ENCODE measurements at regions not wholly inside any gene's neighbourhood (a gene's known extent, or its start where the extent isn't known, plus 50 kb on each side); places are given as distances from the start of the nearest gene placed in this dataset.

DNA sequence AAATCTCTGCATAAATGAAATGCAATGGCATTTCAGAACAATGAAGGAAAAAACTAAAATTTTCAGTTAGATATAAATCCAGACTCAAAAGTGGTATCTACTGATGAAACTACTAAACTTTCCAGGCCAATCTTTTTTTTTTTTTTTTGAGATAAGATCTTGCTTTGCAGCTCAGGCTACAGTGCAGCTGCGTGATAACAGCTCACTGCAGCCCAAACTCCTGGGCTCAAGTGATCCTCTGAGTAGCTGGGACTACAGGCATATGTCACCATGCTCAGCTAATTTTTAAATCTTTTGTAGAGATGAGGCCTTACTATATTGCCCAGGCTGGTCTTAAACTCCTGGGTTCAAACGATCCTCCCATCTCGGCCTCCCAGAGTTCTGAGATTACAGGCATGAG, 1228.2 kb upstream of the ADGRL3 start:
- Histone ChIP-seq H3K27me3 (no peaks in the 10 kb centered on the region), H3K4me3 (no peak overlapping the region), H3K4me1 (peaks cover 0 to 11% (median 0%) of the 10 kb centered on the region in 4 donors), H3K36me3 (no peaks in the 10 kb centered on the region), H3K9me3 (no peaks in the 10 kb centered on the region), H3K27ac (replicated peaks in 1 of 4) (no peak overlapping the region)
- 94% methylated on average over 3 of the region's 3 CpGs for WGBS
- TF ChIP-seq POLR2A (IDR thresholded peaks at IDR 0.05; ENCODE audit: low read depth) (no peak), POLR2AphosphoS5 (IDR thresholded peaks at IDR 0.05) (no peak), EP300 (IDR thresholded peaks at IDR 0.05) (no peak), CTCF (IDR thresholded peaks at IDR 0.05) (no peak)
- intact Hi-C loops (cut with DNase I) = no loop called here
- DNase-seq (ENCODE audit: extremely low spot score) = no peak

DNA sequence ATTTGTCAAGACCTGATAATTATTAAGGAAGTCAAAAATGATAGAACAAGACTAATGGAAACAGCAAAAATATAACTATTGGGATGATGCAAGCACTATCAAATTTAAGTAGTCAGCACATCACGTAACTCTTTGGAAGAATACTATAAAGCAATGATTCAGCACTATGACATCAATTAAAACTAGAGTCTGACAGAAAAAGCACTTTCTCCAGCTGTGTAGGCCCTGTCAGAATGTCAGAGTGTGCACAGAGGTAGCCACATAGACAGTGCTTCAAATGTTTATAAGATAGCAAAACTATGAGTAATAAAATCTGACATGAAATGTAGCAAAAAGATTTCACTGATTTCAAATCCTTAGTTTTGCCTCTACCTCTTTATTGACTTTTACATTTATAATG, 1226.6 kb upstream of the ADGRL3 start:
- H3K27me3 ChIP-seq = no peaks in the 10 kb centered on the region
- TF ChIP-seq EP300 (IDR thresholded peaks at IDR 0.05) (no peak), POLR2AphosphoS5 (IDR thresholded peaks at IDR 0.05) (no peak), CTCF (IDR thresholded peaks at IDR 0.05) (no peak), POLR2A (IDR thresholded peaks at IDR 0.05; ENCODE audit: low read depth) (no peak)
- DNase-seq (ENCODE audit: extremely low spot score) = no peak
- H3K27ac ChIP-seq (replicated peaks in 1 of 4) = no peak overlapping the region
- peaks cover 0 to 11% (median 0%) of the 10 kb centered on the region in 4 donors for H3K4me1 ChIP-seq
- no peak overlapping the region for H3K4me3 ChIP-seq
- intact Hi-C loops (cut with DNase I) = no loop called here
- 48% methylated on average over 1 of the region's 1 CpG for WGBS
- no peaks in the 10 kb centered on the region for H3K36me3 ChIP-seq
- H3K9me3 ChIP-seq = no peaks in the 10 kb centered on the region

DNA sequence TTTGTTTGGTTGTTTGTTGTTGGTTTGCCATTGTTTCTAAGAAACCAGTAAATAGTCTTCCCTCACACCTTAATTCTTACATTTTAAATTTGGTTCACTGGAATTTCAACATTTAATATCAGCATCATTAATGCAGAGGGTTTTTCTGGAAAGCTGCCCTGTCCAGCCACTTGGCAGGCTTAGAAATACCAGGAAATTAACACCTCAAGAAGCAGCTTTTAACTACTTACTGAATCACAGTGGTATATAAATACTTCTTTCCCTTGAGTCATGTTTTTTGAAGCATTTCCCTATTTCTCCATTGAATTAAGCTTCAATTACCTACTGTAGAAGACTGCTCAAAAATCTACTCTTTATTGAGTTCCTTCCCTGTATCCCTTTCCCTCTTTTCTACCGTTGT, 1221.1 kb upstream of the ADGRL3 start:
- H3K4me3 ChIP-seq = no peak overlapping the region
- no peaks in the 10 kb centered on the region for H3K9me3 ChIP-seq
- no peaks in the 10 kb centered on the region for H3K4me1 ChIP-seq
- intact Hi-C loops (cut with DNase I) = no loop called here
- H3K36me3 ChIP-seq = no peaks in the 10 kb centered on the region
- 67% methylated on average over 1 of the region's 1 CpG for WGBS
- H3K27ac ChIP-seq (replicated peaks in 1 of 4) = no peak overlapping the region
- TF ChIP-seq EP300 (IDR thresholded peaks at IDR 0.05) (no peak), CTCF (IDR thresholded peaks at IDR 0.05) (no peak), POLR2AphosphoS5 (IDR thresholded peaks at IDR 0.05) (no peak), POLR2A (IDR thresholded peaks at IDR 0.05; ENCODE audit: low read depth) (no peak)
- H3K27me3 ChIP-seq = no peaks in the 10 kb centered on the region
- DNase-seq (ENCODE audit: extremely low spot score) = no peak

DNA sequence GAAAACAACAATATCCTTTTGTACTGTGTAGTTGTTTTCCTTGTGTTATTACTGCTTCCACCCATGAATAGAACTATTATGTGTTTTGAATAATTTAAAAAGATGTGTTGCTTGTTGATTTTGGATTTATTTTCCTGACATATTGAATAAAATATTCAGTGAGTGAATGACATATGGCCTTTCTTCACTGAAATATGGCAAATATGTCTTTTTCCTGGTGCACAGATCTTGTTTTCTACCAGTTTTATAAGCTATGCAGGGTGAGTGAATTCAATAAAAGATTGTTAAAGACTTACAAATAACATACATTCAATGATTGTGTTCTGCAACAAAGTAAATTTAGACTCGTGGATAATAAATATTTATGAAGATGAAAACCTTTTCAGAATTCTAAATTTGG, 1216.3 kb upstream of the ADGRL3 start:
- WGBS = 44% methylated on average over 1 of the region's 1 CpG
- no peak for DNase-seq (ENCODE audit: extremely low spot score)
- no peak overlapping the region for H3K27ac ChIP-seq (replicated peaks in 1 of 4)

DNA sequence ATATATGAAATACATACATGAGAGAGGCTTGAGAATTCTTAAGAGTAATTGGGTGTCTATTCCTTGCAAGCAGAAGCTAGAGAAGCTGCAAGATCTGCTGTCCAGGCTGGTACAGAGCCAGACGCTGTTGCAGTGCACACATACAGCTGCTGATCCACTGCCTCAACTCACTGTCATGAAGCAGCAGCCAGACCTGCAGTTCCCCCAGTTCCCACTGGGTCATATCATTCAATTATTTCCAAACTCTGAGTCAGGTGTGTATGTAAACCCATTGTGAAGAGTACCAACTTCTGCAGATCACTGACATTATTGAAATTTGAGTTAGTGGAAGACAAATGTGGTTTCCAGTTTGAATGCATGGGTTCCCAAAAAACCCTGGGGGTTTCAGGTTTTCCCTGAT, 1212.8 kb upstream of the ADGRL3 start:
- DNase-seq (ENCODE audit: extremely low spot score) = no peak
- TF ChIP-seq EP300 (IDR thresholded peaks at IDR 0.05) (no peak), POLR2A (IDR thresholded peaks at IDR 0.05; ENCODE audit: low read depth) (no peak), CTCF (IDR thresholded peaks at IDR 0.05) (no peak)
- no peaks in the 10 kb centered on the region for H3K27me3 ChIP-seq
- intact Hi-C loops (cut with DNase I) = no loop called here
- no peaks in the 10 kb centered on the region for H3K36me3 ChIP-seq
- no peaks in the 10 kb centered on the region for H3K4me1 ChIP-seq
- H3K9me3 ChIP-seq = no peaks in the 10 kb centered on the region
- no peak overlapping the region for H3K4me3 ChIP-seq
- WGBS = 100% methylated on average over 1 of the region's 1 CpG
- no peak overlapping the region for H3K27ac ChIP-seq (replicated peaks in 1 of 4)

More for the DNA sequence above, 1216.3 kb upstream of the ADGRL3 start:
- Histone ChIP-seq H3K4me3 (no peak overlapping the region), H3K9me3 (no peaks in the 10 kb centered on the region), H3K36me3 (no peaks in the 10 kb centered on the region), H3K4me1 (no peaks in the 10 kb centered on the region), H3K27me3 (no peaks in the 10 kb centered on the region)
- intact Hi-C loops (cut with DNase I) = no loop called here
- TF ChIP-seq POLR2AphosphoS5 (IDR thresholded peaks at IDR 0.05) = no peak
